ENCODE measurements at regions not wholly inside any gene's neighbourhood (a gene's known extent, or its start where the extent isn't known, plus 50 kb on each side); places are given as distances from the start of the nearest gene placed in this dataset.

DNA sequence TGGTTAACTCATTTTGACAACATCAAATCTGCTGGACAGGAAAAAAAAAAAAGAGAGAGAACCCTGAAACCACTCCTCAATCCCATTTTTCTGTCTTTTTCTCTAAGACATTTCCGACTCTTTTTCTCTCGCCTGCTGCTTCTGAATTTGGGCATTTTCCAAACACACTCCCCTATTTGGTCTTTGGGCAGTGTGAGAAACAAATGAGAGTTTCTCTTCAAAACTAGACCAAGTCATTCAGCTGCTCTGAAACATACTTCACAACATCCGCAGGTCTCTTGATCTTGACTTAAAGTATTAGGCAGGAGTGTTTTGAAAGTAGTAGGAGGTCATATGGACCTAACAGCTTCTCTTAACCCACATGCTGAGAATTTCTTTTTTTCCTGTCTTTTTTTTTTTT, 364.8 kb upstream of the ESRRG start:
- TF ChIP-seq ZC3H10 (CRISPR knock-in tag; IDR thresholded peaks at IDR 0.05) = no peak
- no peak for TF ChIP-seq ISL1 (CRISPR knock-in tag; IDR thresholded peaks at IDR 0.05)
- TF ChIP-seq, protein P1, sequence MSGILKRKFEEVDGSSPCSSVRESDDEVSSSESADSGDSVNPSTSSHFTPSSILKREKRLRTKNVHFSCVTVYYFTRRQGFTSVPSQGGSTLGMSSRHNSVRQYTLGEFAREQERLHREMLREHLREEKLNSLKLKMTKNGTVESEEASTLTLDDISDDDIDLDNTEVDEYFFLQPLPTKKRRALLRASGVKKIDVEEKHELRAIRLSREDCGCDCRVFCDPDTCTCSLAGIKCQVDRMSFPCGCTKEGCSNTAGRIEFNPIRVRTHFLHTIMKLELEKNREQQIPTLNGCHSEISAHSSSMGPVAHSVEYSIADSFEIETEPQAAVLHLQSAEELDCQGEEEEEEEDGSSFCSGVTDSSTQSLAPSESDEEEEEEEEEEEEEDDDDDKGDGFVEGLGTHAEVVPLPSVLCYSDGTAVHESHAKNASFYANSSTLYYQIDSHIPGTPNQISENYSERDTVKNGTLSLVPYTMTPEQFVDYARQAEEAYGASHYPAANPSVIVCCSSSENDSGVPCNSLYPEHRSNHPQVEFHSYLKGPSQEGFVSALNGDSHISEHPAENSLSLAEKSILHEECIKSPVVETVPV (CRISPR knock-in tag; IDR thresholded peaks at IDR 0.05) = no peak
- no peak for TF ChIP-seq ZFP3 (CRISPR knock-in tag; IDR thresholded peaks at IDR 0.05)
- ATAC-seq = no peak

DNA sequence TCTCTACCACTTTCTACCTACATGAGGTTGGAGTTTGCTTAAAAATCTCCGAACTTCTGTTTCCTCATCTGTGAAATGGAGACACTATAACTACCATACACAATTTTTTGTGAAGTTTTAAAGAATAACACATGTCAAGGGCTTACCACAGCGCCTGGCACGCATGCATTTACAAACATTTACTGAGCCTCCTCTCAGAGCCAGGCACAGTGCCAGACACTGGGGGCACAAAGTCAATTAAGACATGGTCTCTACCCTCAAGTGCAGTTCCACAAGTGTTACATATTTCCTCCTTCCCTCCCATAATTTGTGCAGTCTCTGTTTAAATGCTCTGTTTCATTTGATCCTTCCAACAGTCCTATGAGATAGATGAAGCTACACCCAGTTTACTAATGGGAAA, 356.4 kb upstream of the ESRRG start:
- TF ChIP-seq, protein P2, sequence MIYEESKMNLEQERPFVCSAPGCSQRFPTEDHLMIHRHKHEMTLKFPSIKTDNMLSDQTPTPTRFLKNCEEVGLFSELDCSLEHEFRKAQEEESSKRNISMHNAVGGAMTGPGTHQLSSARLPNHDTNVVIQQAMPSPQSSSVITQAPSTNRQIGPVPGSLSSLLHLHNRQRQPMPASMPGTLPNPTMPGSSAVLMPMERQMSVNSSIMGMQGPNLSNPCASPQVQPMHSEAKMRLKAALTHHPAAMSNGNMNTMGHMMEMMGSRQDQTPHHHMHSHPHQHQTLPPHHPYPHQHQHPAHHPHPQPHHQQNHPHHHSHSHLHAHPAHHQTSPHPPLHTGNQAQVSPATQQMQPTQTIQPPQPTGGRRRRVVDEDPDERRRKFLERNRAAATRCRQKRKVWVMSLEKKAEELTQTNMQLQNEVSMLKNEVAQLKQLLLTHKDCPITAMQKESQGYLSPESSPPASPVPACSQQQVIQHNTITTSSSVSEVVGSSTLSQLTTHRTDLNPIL (CRISPR knock-in tag; IDR thresholded peaks at IDR 0.05; ENCODE audit: low read depth) = no peak
- TF ChIP-seq ZFP30 (CRISPR knock-in tag; IDR thresholded peaks at IDR 0.05) = no peak
- TF ChIP-seq ZNF70 (CRISPR knock-in tag; IDR thresholded peaks at IDR 0.05) = no peak
- no peak for TF ChIP-seq ESRRG (CRISPR knock-in tag; IDR thresholded peaks at IDR 0.05)
- TF ChIP-seq PPARA (CRISPR knock-in tag; IDR thresholded peaks at IDR 0.05; ENCODE audit: borderline replicate concordance) = no peak
- TF ChIP-seq, protein P3, sequence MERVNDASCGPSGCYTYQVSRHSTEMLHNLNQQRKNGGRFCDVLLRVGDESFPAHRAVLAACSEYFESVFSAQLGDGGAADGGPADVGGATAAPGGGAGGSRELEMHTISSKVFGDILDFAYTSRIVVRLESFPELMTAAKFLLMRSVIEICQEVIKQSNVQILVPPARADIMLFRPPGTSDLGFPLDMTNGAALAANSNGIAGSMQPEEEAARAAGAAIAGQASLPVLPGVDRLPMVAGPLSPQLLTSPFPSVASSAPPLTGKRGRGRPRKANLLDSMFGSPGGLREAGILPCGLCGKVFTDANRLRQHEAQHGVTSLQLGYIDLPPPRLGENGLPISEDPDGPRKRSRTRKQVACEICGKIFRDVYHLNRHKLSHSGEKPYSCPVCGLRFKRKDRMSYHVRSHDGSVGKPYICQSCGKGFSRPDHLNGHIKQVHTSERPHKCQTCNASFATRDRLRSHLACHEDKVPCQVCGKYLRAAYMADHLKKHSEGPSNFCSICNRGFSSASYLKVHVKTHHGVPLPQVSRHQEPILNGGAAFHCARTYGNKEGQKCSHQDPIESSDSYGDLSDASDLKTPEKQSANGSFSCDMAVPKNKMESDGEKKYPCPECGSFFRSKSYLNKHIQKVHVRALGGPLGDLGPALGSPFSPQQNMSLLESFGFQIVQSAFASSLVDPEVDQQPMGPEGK (CRISPR knock-in tag; IDR thresholded peaks at IDR 0.05; ENCODE audit: borderline replicate concordance) = no peak
- TF ChIP-seq, protein P1 (CRISPR knock-in tag; IDR thresholded peaks at IDR 0.05) = no peak
- no peak for TF ChIP-seq GLIS3 (CRISPR knock-in tag; IDR thresholded peaks at IDR 0.05)
- TF ChIP-seq ISL1 (CRISPR knock-in tag; IDR thresholded peaks at IDR 0.05) = no peak
- TF ChIP-seq ZC3H10 (CRISPR knock-in tag; IDR thresholded peaks at IDR 0.05) = no peak
- no peak for TF ChIP-seq ZNF565 (CRISPR knock-in tag; conservative IDR thresholded peaks at IDR 0.05; ENCODE audit: low read depth)
- TF ChIP-seq, protein P4, sequence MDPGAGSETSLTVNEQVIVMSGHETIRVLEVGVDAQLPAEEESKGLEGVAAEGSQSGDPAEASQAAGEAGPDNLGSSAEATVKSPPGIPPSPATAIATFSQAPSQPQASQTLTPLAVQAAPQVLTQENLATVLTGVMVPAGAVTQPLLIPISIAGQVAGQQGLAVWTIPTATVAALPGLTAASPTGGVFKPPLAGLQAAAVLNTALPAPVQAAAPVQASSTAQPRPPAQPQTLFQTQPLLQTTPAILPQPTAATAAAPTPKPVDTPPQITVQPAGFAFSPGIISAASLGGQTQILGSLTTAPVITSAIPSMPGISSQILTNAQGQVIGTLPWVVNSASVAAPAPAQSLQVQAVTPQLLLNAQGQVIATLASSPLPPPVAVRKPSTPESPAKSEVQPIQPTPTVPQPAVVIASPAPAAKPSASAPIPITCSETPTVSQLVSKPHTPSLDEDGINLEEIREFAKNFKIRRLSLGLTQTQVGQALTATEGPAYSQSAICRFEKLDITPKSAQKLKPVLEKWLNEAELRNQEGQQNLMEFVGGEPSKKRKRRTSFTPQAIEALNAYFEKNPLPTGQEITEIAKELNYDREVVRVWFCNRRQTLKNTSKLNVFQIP (CRISPR knock-in tag; IDR thresholded peaks at IDR 0.05; ENCODE audit: borderline replicate concordance, low read depth) = no peak
- TF ChIP-seq, protein P5, sequence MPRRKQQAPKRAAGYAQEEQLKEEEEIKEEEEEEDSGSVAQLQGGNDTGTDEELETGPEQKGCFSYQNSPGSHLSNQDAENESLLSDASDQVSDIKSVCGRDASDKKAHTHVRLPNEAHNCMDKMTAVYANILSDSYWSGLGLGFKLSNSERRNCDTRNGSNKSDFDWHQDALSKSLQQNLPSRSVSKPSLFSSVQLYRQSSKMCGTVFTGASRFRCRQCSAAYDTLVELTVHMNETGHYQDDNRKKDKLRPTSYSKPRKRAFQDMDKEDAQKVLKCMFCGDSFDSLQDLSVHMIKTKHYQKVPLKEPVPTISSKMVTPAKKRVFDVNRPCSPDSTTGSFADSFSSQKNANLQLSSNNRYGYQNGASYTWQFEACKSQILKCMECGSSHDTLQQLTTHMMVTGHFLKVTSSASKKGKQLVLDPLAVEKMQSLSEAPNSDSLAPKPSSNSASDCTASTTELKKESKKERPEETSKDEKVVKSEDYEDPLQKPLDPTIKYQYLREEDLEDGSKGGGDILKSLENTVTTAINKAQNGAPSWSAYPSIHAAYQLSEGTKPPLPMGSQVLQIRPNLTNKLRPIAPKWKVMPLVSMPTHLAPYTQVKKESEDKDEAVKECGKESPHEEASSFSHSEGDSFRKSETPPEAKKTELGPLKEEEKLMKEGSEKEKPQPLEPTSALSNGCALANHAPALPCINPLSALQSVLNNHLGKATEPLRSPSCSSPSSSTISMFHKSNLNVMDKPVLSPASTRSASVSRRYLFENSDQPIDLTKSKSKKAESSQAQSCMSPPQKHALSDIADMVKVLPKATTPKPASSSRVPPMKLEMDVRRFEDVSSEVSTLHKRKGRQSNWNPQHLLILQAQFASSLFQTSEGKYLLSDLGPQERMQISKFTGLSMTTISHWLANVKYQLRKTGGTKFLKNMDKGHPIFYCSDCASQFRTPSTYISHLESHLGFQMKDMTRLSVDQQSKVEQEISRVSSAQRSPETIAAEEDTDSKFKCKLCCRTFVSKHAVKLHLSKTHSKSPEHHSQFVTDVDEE (CRISPR knock-in tag; IDR thresholded peaks at IDR 0.05) = no peak
- no peak for TF ChIP-seq RARB (CRISPR knock-in tag; IDR thresholded peaks at IDR 0.05)
- TF ChIP-seq TOX (CRISPR knock-in tag; IDR thresholded peaks at IDR 0.05; ENCODE audit: borderline replicate concordance) = no peak
- no peak for TF ChIP-seq CSDC2 (CRISPR knock-in tag; IDR thresholded peaks at IDR 0.05)
- TF ChIP-seq ZFP3 (CRISPR knock-in tag; IDR thresholded peaks at IDR 0.05) = no peak
- no peak for TF ChIP-seq ZNF8 (CRISPR knock-in tag; IDR thresholded peaks at IDR 0.05)
- TF ChIP-seq TCF4 (CRISPR knock-in tag; IDR thresholded peaks at IDR 0.05; ENCODE audit: borderline replicate concordance) = no peak
- ATAC-seq = no peak

DNA sequence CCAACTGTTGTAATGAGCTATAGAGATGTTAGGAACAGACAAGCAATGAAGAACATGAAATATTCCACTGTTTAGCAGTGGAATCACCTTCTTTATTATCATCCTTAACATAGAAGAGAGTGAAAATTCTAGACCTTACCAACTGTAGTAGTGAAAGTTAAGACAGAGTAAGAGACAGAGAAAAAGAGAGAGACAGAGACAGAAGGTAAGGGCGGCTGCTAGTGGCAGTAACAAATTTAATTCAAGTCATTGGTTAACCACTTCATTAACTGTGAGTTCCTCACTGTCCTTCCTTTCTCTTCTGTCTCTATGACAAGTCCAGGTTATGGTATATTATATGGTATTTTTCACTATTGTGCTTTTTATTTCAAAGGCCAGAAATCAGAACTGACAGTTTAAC, 355.7 kb upstream of the ESRRG start:
- no peak for ATAC-seq
- TF ChIP-seq, protein P2 (CRISPR knock-in tag; IDR thresholded peaks at IDR 0.05; ENCODE audit: low read depth) = no peak

All from SK-N-SH treated with all-trans-retinoic acid at 6 μM for 48 hours (cell line).